GM23338 (cell line): ENCODE measurements at regions not wholly inside any gene's neighbourhood (a gene's known extent, or its start where the extent isn't known, plus 50 kb on each side); places are given as distances from the start of the nearest gene placed in this dataset.
"Not testable (repeated sequence)": the region's sequence is repeated elsewhere in the genome, so short reads cannot be mapped to it uniquely, and the experiment has no call there.

Experiments used
- ATAC-seq: fragments of 200-7000 bp; cut with Tn5 transposase; 3 replicates; pipeline ENCODE4 v1.9.1; 2020
- DNase-seq: peaks from one replicate; pipeline ENCODE4 v3.0.0-alpha.2; 2015; ENCODE audit warnings: low spot score
- H2AFZ ChIP-seq: fragments of 200-600 bp; sonication (generic); 2 replicates; pipeline ENCODE4 v1.8.0; 2016; ENCODE audit warnings: antibody characterized with exemption, mild to moderate bottlenecking, moderate library complexity
- H3F3A ChIP-seq: fragments of 200-600 bp; sonication (generic); replicated peaks from 2 replicates; pipeline ENCODE4 v1.8.0; 2017; ENCODE audit warnings: antibody characterized with exemption, mixed run types, low read depth
- H3K27ac ChIP-seq: fragments of 200-600 bp; sonication (generic); 2 replicates; pipeline ENCODE4 v1.6.1; 2016; ENCODE audit warnings: low read depth
- H3K27me3 ChIP-seq: fragments of 200-600 bp; sonication (generic); 2 replicates; pipeline ENCODE4 v1.8.0; 2016; ENCODE audit warnings: mild to moderate bottlenecking, mixed run types, moderate library complexity; ENCODE audit not compliant: insufficient read depth
- H3K36me3 ChIP-seq: fragments of 200-600 bp; sonication (generic); 2 replicates; pipeline ENCODE4 v1.8.0; 2016; ENCODE audit warnings: mild to moderate bottlenecking; ENCODE audit not compliant: insufficient read depth
- H3K4me1 ChIP-seq: fragments of 200-600 bp; sonication (generic); 2 replicates; pipeline ENCODE4 v1.8.0; 2016; ENCODE audit warnings: mild to moderate bottlenecking, moderate library complexity; ENCODE audit not compliant: insufficient read depth
- H3K4me2 ChIP-seq: fragments of 200-600 bp; sonication (generic); 2 replicates; pipeline ENCODE4 v1.7.1; 2017; ENCODE audit warnings: mixed run types
- H3K4me3 ChIP-seq: fragments of 200-600 bp; sonication (generic); 2 replicates; pipeline ENCODE4 v1.6.1; 2016; ENCODE audit warnings: mixed run types
- H3K79me2 ChIP-seq: fragments of 200-600 bp; sonication (generic); replicated peaks from 2 replicates; pipeline ENCODE4 v1.8.0; 2017; ENCODE audit warnings: mild to moderate bottlenecking; ENCODE audit not compliant: insufficient read depth
- H3K9me2 ChIP-seq: fragments of 200-600 bp; sonication (generic); 2 replicates; pipeline ENCODE4 v1.8.0; 2017; ENCODE audit not compliant: insufficient read depth
- H4K20me1 ChIP-seq: fragments of 200-600 bp; sonication (generic); replicated peaks from 2 replicates; pipeline ENCODE4 v1.8.0; 2017; ENCODE audit warnings: mild to moderate bottlenecking; ENCODE audit not compliant: insufficient read depth
- H3K27ac Mint-ChIP-seq: 2 replicates; pipeline ENCODE4 v1.8.0; 2020; ENCODE audit warnings: inconsistent platforms, mild to moderate bottlenecking, moderate library complexity, mixed read lengths
- H3K27me3 Mint-ChIP-seq: 3 replicates; pipeline ENCODE4 v1.8.0; 2022; ENCODE audit warnings: low read depth, mild to moderate bottlenecking, moderate library complexity, mixed read lengths, inconsistent platforms; ENCODE audit not compliant: insufficient read depth, poor library complexity
- H3K36me3 Mint-ChIP-seq: 3 replicates; pipeline ENCODE4 v1.8.0; 2021; ENCODE audit warnings: low read depth, mild to moderate bottlenecking, inconsistent platforms, moderate library complexity, mixed read lengths
- H3K4me1 Mint-ChIP-seq: 3 replicates; pipeline ENCODE4 v1.8.0; 2020; ENCODE audit warnings: mild to moderate bottlenecking, inconsistent platforms, mixed read lengths
- H3K4me3 Mint-ChIP-seq: 3 replicates; pipeline ENCODE4 v1.8.0; 2021; ENCODE audit warnings: moderate library complexity, mild to moderate bottlenecking, inconsistent platforms, mixed read lengths
- H3K9me3 Mint-ChIP-seq: 3 replicates; pipeline ENCODE4 v1.8.0; 2020; ENCODE audit warnings: moderate library complexity, mild to moderate bottlenecking, inconsistent platforms, mixed read lengths
- CREB1 ChIP-seq: fragments of 250-450 bp; sonication (Bioruptor Pico); IDR thresholded peaks from 2 replicates; pipeline ENCODE4 v1.5.0; 2020; ENCODE audit warnings: low read depth, mild to moderate bottlenecking, moderate library complexity
- CTCF ChIP-seq, 2 experiments: fragments of 200-600 bp in 1 of 2; sonication (generic) in 1 of 2; conservative IDR thresholded peaks; 2 replicates each; pipeline versions ENCODE4 v1.5.1 to v1.6.1; 2016 to 2017; ENCODE audit warnings: antibody characterized with exemption in 2 of 2, low read depth in 2 of 2, mild to moderate bottlenecking in 2 of 2, moderate library complexity in 1 of 2
- ETS1 ChIP-seq: IDR thresholded peaks from 2 replicates; pipeline ENCODE4 v1.6.1; 2016; ENCODE audit warnings: antibody characterized with exemption
- EZH2 ChIP-seq: fragments of 200-600 bp; sonication (generic); IDR thresholded peaks from one replicate; pipeline ENCODE4 v1.8.0; 2017; ENCODE audit warnings: antibody characterized with exemption, mild to moderate bottlenecking, low read depth; ENCODE audit not compliant: unreplicated experiment
- POLR2AphosphoS5 ChIP-seq: IDR thresholded peaks from 2 replicates; pipeline ENCODE4 v1.6.1; 2016; ENCODE audit warnings: antibody characterized with exemption, low read depth
- REST ChIP-seq: IDR thresholded peaks from one replicate; pipeline ENCODE4 v1.6.1; 2018; ENCODE audit warnings: antibody characterized with exemption; ENCODE audit not compliant: unreplicated experiment
- ZNF114 ChIP-seq: fragments of 250-450 bp; sonication (Bioruptor Pico); IDR thresholded peaks from 2 replicates; pipeline ENCODE4 v1.5.0; 2020; ENCODE audit warnings: mild to moderate bottlenecking, moderate library complexity
- ZNF462 ChIP-seq: fragments of 250-450 bp; sonication (Bioruptor Pico); IDR thresholded peaks from 2 replicates; pipeline ENCODE4 v1.5.0; 2020; ENCODE audit warnings: mild to moderate bottlenecking, moderate library complexity

GRCh38 chrX:116321711-116322110 is 114.7 kb upstream of the SLC6A14 start:
- H3K4me1 ChIP-seq = no peaks in the 10 kb centered on the region
- H2AFZ ChIP-seq = no peak overlapping the region
- H3K36me3 ChIP-seq = no peaks in the 10 kb centered on the region
- DNase-seq (no peak), ATAC-seq (no peak)
- H3K4me2 ChIP-seq = no peak overlapping the region
- no peaks in the 10 kb centered on the region for H3K36me3 Mint-ChIP-seq
- H3K4me3 ChIP-seq = no peak overlapping the region
- H3K4me3 Mint-ChIP-seq = no peak overlapping the region
- no peak overlapping the region for H3K27ac ChIP-seq
- H3F3A ChIP-seq = no peaks in the 10 kb centered on the region
- H3K27me3 Mint-ChIP-seq = no peaks in the 10 kb centered on the region
- TF ChIP-seq ZNF462 (CRISPR knock-in tag) (no peak), EZH2 (no peak), REST (no peak), CREB1 (CRISPR knock-in tag) (no peak), ZNF114 (CRISPR knock-in tag) (no peak), CTCF (conservative IDR thresholded peaks at IDR 0.05; ENCODE audit: low read depth in 2 of 2) (no peak), ETS1 (no peak), POLR2AphosphoS5 (no peak)
- no peaks in the 10 kb centered on the region for H3K79me2 ChIP-seq
- H3K27ac Mint-ChIP-seq = no peak overlapping the region
- no peaks in the 10 kb centered on the region for H3K27me3 ChIP-seq
- H4K20me1 ChIP-seq = no peaks in the 10 kb centered on the region
- no peaks in the 10 kb centered on the region for H3K9me3 Mint-ChIP-seq
- no peaks in the 10 kb centered on the region for H3K9me2 ChIP-seq
- no peaks in the 10 kb centered on the region; the same call in 2 of the 3 replicates for H3K4me1 Mint-ChIP-seq

- not testable (repeated sequence) for H3K4me3 Mint-ChIP-seq, H3K4me2 ChIP-seq
These were observed 104.4 kb upstream of the SLC6A14 start for GRCh38 chrX:116332026-116332425.

More at GRCh38 chrX:116332026-116332425, 104.4 kb upstream of the SLC6A14 start:
- H3K9me3 Mint-ChIP-seq, H3K79me2 ChIP-seq, H3K4me1 ChIP-seq, H3K4me3 ChIP-seq, H3K36me3 Mint-ChIP-seq, H3K36me3 ChIP-seq, H3F3A ChIP-seq, DNase-seq, H3K27me3 ChIP-seq, H3K9me2 ChIP-seq, H3K27ac ChIP-seq, H3K27ac Mint-ChIP-seq, H3K4me1 Mint-ChIP-seq, H4K20me1 ChIP-seq, H2AFZ ChIP-seq, ATAC-seq, H3K27me3 Mint-ChIP-seq: not testable (repeated sequence)
